Esophagus mucosa (tissue), 1 donor: ENCODE measurements at regions not wholly inside any gene's neighbourhood (a gene's known extent, or its start where the extent isn't known, plus 50 kb on each side); places are given as distances from the start of the nearest gene placed in this dataset.
"Not testable (repeated sequence)": the region's sequence is repeated elsewhere in the genome, so short reads cannot be mapped to it uniquely, and the experiment has no call there.

ENCODE experiments used
- ATAC-seq: fragments of 200-7000 bp; cut with Tn5 transposase; one replicate; pipeline ENCODE4 v1.9.1; 2020
- donor health status: DM: yes; HTN: yes; CAD: no.

DNA sequence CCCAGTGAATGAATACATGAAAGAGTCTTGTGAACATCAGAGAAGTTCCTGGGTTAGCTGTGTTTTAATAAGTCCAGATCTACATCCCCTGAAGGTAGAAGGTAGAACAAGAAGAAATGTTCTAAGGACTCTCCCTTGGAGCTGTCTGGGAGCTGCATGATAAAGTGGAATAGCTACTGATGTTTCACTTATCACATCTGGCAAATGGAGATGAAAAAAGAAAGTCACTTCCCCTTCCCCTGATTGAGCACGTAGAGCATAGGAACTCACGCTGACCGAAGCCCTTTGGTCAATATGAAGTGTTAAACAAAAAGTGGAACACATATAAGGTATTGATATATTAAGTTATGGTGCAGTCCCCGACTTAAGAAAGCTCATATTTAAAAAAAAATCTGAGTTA is 53.2 kb upstream of the PARP1 start:
- ATAC-seq: no peak

DNA sequence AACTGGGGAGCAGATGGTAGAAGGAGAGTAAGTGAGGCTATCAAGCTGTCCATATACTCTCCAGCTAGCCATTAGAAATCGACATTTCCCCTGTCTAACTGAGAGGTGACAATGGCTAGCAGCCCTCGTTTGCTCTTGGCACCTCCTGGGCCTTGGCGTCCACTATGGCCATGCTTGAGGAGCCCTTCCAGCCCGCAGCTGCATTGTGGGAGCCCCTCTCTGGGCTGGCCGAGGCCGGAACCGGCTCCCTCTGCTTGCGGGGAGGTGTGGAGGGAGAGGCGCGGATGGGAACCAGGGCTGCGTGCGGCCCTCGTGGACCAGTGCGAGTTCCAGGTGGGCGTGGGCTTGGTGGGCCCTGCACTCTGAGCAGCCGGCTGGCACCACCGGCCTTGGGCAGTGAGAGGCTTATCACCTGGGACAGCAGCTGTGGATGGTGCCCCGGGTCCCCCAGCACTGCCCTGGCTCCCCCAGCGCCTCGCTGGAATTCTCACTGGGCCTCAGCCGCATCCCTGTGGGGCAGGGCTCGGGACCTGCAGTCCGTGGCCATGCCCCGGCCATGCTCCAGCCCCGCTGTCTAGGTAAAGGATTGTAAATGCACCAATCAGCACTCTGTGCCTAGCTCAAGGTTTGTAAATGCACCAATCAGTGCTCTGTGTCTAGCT is 56.2 kb upstream of the PARP1 start:
- ATAC-seq: no peak

DNA sequence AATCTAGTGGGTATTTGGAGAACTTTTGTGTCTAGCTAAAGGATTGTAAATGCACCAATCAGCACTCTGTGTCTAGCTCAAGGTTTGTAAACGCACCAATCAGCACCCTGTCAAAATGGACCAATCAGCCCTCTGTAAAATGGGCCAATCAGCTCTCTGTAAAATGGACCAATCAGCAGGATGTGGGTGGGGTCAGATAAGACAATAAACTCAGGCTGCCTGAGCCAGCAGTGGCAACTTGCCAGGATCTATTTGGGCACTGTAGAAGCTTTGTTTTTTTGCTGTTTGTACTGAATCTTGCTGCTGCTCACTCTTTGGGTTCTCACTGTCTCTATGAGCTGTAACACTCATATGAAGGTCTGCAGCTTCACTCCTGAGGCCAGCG is 56.7 kb upstream of the PARP1 start:
- not testable (repeated sequence) for ATAC-seq

- no peak for ATAC-seq
Observed at GRCh38 chr1:226466296-226466695, 58.4 kb upstream of the PARP1 start.

- ATAC-seq: no peak
Observed at GRCh38 chr1:226467443-226467842, 59.5 kb upstream of the PARP1 start.

GRCh38 chr1:226470921-226471866 is 63.3 kb upstream of the PARP1 start:
- no peak for ATAC-seq

- no peak for ATAC-seq
Observed at GRCh38 chr1:226473325-226473724, 65.4 kb upstream of the PARP1 start.

- ATAC-seq: no peak
Observed at GRCh38 chr1:226474041-226474440, 66.1 kb upstream of the PARP1 start.

DNA sequence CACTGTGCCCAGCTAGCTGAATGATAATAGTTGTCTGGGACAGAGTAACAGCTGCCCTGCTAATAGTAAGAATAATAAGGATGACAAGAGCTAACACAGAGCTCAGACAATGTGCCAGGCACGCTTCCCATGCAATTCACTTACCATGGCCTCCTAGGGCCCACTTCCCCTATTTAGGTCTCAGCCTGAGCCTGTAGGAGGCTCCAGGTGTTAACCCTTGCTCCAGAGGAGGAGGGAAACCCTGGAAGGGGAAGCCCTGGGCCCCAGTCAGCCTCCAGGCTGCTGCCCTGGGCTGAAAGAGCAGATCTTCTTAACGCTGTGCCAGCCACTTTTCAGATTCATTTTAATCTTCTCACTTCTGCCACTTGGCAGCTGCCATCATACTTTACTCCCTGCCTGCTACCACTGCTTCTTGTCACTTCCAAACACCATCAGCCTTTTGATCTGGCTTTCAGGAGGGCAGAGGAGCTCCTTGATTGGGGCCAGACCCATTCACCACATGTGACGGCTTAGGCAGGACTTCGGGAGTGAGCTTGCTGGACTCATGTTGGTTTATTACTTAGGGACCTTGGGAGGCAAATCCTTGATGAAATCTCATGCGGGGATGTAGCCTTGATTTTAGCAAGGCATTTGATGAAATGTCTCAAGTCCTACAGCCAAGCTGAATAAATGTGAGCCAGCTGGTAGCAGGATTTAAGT is 66.7 kb upstream of the PARP1 start:
- ATAC-seq: no peak

DNA sequence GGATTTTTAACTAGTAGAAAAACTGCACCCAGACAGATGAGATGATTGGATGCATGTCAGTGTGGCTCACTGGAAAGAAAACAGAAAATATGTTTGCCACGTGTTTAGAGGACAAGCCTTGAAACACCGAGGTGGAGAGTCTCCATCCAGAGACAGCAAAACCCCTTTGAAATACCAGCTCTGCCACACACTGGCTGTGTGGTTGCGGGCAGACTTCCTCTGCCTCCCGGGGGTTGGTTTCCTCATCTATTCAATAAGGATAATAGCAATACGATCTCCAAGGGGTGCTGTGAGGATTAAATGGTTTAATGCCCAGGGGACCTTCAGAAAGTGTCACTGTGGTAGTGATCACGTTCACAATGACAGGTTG is 67.2 kb upstream of the PARP1 start:
- ATAC-seq: no peak

DNA sequence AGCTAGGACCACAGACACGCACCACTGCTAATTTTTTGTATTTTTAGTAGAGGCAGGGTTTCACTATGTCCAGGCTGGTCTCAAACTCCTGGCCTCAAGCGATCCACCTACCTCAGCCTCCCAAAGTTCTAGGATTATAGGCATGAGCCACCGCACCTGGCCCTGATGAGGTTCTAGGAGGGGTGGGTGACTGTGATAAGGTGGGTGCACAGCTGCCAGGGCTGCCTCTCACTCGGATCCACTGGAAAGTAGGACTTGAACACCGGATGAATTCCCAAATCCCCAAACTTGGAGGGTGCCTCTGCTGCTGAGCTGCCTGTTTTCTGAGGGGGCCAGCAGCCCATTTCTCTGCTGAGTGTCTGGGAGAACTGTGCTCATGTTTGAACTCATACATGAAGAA is 68.2 kb upstream of the PARP1 start:
- ATAC-seq: no peak

- peak; percentile 78 for ATAC-seq
Observed at GRCh38 chr1:226476648-226477319, 68.9 kb upstream of the PARP1 start.

DNA sequence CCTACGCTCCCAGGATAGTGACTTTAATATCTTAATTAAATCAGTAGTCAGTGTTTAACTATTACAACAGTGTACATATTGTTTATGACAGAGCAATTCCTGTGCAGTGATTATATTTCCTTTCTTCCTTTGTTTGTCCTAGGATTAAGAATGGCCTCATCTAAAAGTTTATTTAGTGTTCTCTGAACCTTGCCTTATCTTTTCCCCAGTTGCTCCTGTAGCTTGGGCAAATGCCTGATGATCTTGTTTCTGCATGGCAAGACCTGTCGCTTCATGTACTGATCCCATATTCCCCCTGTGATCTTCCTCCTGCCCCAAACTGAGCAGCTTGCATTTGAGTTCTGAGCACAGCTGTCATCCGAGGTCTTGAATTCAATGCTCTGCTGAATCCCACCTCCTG is 69.1 kb upstream of the STUM start:
- peak; percentile 56 for ATAC-seq

DNA sequence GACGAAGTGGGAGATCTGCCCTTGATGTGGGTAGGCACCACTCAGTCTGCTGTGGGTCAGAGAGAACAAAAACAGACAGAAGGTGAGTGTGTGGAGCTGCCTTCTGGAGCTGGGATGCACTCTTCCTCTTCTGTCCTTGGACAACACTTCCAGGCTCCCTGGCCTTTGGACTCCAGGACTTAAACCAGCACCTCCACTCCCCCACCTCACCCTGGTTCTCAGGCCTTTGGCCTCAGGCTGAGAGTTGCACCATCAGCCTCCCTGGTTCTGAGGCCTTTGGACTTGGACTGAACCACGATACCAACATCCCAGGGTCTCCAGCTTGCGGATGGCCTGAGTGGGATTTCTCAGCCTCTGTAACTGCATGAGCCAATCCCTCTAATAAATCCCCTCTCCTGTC is 68.1 kb upstream of the STUM start:
- ATAC-seq: no peak

DNA sequence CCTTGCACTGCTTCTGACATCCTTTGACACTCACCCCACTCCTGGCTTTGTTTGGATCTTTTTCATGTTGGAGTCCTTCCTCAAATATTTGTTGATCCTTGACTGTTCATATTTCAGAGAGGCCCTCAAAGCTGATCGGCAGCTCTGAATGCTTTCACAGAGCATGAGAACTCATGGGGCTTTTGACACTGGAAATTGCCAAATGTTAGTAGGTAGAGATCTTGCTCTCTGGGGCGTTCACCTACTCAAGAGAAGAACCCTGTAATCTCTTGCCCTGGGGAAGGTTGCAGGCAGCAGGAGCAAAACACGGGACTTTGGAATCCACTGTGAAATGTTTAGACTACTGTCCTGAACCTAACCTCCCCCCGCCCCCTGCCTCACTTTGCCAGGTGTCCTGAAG is 67.4 kb upstream of the STUM start:
- ATAC-seq: no peak

DNA sequence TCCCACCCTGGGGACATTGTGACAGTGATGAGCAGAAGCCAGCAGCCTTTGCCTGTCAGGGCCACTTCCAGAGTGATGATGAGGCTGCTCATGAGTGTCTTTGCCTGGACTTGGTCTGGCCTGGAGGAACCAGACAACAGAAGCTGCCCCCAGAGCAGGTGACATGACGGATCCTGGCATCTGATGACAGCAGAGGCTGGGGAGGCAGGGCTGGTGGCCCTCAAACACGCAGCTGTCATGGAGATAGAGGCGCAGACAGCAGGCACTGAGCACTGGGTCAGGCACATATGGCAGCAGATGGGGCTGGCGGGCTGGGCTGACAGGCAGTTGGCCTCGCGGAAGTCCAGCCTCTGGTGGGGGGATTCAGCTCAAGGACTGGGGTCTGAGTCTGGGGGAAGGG is 66.4 kb upstream of the STUM start:
- ATAC-seq: no peak

- ATAC-seq: no peak
Observed at GRCh38 chr1:226482975-226483700, 65.4 kb upstream of the STUM start.

GRCh38 chr1:226485192-226485591 is 63.4 kb upstream of the STUM start:
- no peak for ATAC-seq

GRCh38 chr1:226486161-226486560 is 62.4 kb upstream of the STUM start:
- ATAC-seq: no peak

- ATAC-seq: no peak
Observed at GRCh38 chr1:226487921-226488320, 60.6 kb upstream of the STUM start.

GRCh38 chr1:226489718-226490425 is 58.7 kb upstream of the STUM start:
- ATAC-seq: no peak

DNA sequence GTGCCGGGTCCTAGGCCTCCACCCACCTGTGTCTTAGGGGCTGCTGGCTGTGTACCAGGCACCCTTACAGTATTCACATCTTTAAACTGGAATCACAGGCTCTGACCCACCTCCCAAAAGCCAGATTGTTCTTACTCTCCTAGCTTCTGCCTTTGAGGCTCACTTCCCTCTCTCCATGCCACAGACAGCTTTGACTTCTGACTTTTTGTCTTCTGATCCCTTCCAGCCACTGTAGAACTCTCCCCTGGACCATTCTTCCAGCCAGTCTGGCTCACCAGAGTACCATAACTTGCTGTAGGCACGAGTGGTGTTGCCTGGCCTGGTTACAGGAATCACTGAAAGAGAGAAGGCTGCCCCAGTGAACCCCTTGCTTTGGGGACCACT is 58.1 kb upstream of the STUM start:
- ATAC-seq: no peak
